ENCODE measurements at regions not wholly inside any gene's neighbourhood (a gene's known extent, or its start where the extent isn't known, plus 50 kb on each side); places are given as distances from the start of the nearest gene placed in this dataset.

DNA sequence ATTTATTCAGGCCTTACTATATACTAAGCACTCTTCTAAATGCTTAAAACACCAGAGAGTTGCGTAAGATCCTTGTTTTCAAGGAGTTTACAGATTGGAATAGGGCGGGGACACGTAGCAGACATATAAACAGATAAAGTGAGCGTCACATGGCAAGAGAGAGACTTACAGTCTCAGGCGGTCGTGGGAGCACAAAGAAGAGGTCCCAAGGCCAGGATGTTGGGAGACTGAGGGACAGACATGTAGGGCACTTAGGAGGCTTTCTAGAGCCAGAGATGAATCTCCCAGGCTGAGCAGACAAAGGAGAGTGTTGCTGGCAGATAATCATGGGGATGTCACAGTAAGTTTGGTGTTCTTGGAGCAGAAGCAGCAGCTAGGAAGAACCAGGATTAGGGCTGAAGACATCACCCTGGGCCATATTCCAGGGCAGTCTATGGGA, 119.1 kb upstream of the ANKFN1 start:
- TF ChIP-seq, protein P1, sequence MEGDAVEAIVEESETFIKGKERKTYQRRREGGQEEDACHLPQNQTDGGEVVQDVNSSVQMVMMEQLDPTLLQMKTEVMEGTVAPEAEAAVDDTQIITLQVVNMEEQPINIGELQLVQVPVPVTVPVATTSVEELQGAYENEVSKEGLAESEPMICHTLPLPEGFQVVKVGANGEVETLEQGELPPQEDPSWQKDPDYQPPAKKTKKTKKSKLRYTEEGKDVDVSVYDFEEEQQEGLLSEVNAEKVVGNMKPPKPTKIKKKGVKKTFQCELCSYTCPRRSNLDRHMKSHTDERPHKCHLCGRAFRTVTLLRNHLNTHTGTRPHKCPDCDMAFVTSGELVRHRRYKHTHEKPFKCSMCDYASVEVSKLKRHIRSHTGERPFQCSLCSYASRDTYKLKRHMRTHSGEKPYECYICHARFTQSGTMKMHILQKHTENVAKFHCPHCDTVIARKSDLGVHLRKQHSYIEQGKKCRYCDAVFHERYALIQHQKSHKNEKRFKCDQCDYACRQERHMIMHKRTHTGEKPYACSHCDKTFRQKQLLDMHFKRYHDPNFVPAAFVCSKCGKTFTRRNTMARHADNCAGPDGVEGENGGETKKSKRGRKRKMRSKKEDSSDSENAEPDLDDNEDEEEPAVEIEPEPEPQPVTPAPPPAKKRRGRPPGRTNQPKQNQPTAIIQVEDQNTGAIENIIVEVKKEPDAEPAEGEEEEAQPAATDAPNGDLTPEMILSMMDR (conservative IDR thresholded peaks at IDR 0.05; ENCODE audit: low read depth, low read length), result no peak
- H3K4me3 ChIP-seq (ENCODE audit: low read depth, low read length), result no peak overlapping the region
- no peak for DNase-seq (ENCODE audit: low read depth)

DNA sequence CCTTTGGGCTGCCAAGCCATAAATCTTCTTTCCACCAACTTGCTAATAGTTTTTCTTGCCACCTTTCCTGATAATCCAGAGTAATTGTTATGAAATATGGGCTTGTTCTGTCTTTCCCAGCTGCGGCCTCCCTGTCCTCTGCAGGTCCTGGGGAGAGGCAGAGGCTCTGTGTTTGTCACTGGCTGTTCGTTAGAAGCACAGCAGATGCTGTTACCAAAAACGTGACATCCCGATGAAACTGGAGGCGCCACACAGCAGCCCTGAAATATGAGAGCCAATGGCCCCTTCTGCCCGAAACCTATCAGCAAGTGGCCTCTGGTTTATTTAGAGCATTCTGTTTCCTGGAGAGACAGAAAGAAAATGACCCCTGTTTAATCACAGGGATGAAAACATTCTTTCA, 115.1 kb upstream of the ANKFN1 start:
- TF ChIP-seq, protein P1 (conservative IDR thresholded peaks at IDR 0.05; ENCODE audit: low read depth, low read length), result no peak
- no peak for DNase-seq (ENCODE audit: low read depth)
- H3K4me3 ChIP-seq (ENCODE audit: low read depth, low read length), result no peak overlapping the region

DNA sequence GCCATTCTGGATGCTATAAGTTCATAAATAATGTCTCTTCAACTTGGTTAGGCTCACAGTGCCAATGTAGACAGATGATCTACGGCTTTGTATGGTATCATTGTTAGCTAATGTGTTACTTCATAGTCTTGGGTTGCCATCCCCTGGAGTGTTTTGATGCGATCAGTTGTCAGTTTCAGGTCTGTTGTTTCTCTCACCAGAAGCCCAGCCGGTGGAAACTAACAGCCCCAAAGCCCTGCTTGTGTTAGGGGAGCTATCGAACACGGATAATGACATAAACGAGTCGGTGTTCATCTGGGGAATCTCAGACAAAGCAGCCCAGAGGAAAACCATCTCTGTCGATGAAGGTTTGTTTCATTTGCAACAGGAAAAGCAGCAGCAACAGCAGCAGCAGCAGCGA, 107.4 kb upstream of the ANKFN1 start:
- TF ChIP-seq, protein P1 (conservative IDR thresholded peaks at IDR 0.05; ENCODE audit: low read depth, low read length), result no peak
- H3K4me3 ChIP-seq (ENCODE audit: low read depth, low read length), result no peak overlapping the region
- no peak for DNase-seq (ENCODE audit: low read depth)

DNA sequence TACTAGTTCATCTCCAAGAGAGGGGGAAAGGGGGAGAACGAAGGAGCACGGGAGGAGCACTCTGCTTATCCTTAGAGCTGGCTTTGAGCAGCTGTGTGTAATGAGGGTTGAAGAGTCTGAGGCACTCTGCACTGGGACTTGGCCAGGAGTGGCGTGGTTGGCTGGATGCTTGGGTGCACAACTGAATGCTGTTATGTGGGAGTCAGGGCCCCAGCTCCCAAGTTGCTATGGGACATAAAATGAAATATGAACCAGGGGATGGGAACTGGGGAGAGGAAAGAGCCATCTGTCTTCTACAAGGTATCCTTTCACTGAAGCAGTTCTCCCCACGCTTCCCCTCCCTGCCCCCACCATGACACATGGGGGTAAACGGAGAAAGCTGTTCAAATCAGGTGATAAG, 105.9 kb upstream of the ANKFN1 start:
- no peak overlapping the region for H3K4me3 ChIP-seq (ENCODE audit: low read depth, low read length)
- no peak for DNase-seq (ENCODE audit: low read depth)
- TF ChIP-seq, protein P1 (conservative IDR thresholded peaks at IDR 0.05; ENCODE audit: low read depth, low read length), result no peak

DNA sequence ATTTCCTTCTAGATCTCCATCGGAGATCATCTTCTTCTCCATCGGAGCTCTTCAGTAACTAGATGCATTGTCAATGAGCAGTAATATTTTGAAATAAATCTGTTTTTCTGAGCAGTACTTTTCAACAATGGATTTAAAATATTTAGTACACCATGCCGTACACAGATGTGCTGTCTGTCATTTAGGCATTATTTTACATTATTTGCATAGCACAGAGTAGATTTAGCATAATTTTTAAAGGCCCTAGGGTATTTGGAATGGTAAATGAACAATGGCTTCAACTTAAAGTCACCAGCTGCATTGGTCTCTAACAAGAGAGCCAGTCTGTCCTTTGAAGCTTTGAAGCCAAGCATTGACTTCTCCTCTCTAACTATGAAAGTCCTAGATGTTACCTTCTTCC, 95.4 kb upstream of the ANKFN1 start:
- no peak overlapping the region for H3K4me3 ChIP-seq (ENCODE audit: low read depth, low read length)
- DNase-seq (ENCODE audit: low read depth), result no peak
- TF ChIP-seq, protein P1 (conservative IDR thresholded peaks at IDR 0.05; ENCODE audit: low read depth, low read length), result no peak

DNA sequence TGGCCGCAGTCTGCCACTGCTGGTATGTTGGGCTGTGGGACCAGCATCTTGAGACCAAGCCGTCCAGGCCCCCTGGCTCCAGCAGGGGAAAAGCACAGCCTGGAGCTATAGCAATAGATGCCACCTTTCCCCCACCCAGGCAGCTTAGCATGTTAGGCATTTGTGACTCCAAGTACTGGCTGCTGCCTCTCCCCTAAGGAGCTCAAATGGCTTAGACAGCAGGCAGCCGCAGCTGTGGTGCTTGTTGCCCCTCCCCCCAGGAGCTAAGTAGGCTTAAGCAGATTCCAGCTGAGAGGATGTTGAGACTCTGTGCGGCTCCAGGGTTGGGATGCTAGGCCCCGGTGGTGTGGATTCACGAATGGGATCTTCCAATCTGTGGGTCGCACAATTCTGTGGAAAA, 88.8 kb upstream of the ANKFN1 start:
- DNase-seq (ENCODE audit: low read depth), result no peak
- no peak overlapping the region for H3K4me3 ChIP-seq (ENCODE audit: low read depth, low read length)
- TF ChIP-seq, protein P1 (conservative IDR thresholded peaks at IDR 0.05; ENCODE audit: low read depth, low read length), result no peak

DNA sequence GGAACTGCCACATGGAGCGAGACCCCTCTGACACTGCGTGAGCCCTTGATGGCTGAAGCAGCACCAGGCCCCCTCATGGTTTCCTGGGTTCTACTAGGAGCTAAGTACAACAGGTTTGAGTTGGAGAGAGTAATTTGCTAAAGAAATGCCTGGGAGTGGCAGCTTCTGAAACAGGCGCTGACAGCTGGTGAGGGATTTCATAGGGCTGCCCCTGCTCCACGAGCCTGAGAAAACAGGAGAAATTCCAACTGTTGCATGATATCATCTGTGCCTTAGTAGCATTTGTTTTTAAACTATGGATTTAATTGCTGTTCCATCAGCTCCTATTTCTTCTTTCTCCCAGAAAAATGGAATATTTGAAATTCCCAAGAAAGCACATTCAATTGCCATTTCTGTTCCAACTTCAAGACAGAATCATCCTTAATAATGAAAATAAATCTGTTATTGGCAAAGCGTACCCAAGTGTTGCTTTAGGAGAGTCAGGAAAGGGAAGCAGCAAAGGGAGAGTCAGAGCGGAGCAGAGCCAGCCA, 78.8 kb upstream of the ANKFN1 start:
- no peak overlapping the region for H3K4me3 ChIP-seq (ENCODE audit: low read depth, low read length)
- TF ChIP-seq, protein P1 (conservative IDR thresholded peaks at IDR 0.05; ENCODE audit: low read depth, low read length), result no peak
- no peak for DNase-seq (ENCODE audit: low read depth)
